ENCODE measurements at regions not wholly inside any gene's neighbourhood (a gene's known extent, or its start where the extent isn't known, plus 50 kb on each side); places are given as distances from the start of the nearest gene placed in this dataset.
"Not testable (repeated sequence)": the region's sequence is repeated elsewhere in the genome, so short reads cannot be mapped to it uniquely, and the experiment has no call there.

GRCh38 chr12:127170226-127171180 lies 1096.5 kb upstream of the TMEM132C start:
- peak; percentile 74 for DNase-seq
- Histone ChIP-seq H3K27me3 (replicated peaks; ENCODE audit: insufficient read depth) (no peaks in the 10 kb centered on the region), H3K4me2 (ENCODE audit: unreplicated experiment) (peak overlapping the region; percentile 32), H4K20me1 (ENCODE audit: insufficient read depth) (no peaks in the 10 kb centered on the region), H3K4me1 (ENCODE audit: insufficient read depth) (peaks cover 31% of the 10 kb centered on the region), H3K9me2 (ENCODE audit: insufficient read depth) (no peaks in the 10 kb centered on the region), H3K36me3 (ENCODE audit: low read depth) (no peaks in the 10 kb centered on the region), H3K27ac (peak overlapping the region; percentile 44), H2AFZ (no peak overlapping the region), H3K9ac (no peak overlapping the region; the same call in 1 of the 2 replicates), H3F3A (ENCODE audit: insufficient read depth) (peaks cover 31% of the 10 kb centered on the region), H3K9me3 (ENCODE audit: low read depth) (no peaks in the 10 kb centered on the region), H3K79me2 (ENCODE audit: insufficient read depth) (no peaks in the 10 kb centered on the region), H3K4me3 (no peak overlapping the region)
- in situ Hi-C loops (cut with MboI), result no loop called here
- 31 to 39% methylated on average over 7 of the region's 7 CpGs for WGBS, 2 experiments (ENCODE audit: low coverage in 1 of 2, low lambda C conversion rate in 2 of 2, missing lambda C conversion rate in 2 of 2)
- TF ChIP-seq EZH2phosphoT487 (IDR thresholded peaks at IDR 0.05; ENCODE audit: insufficient read depth, low read depth) (no peak), EZH2 (IDR thresholded peaks at IDR 0.05; ENCODE audit: insufficient read depth, poor library complexity, severe bottlenecking) (no peak)

- H3K27ac ChIP-seq, result no peak overlapping the region
- H3K9ac ChIP-seq, result no peak overlapping the region
- WGBS, 2 experiments (ENCODE audit: low coverage in 1 of 2, low lambda C conversion rate in 2 of 2, missing lambda C conversion rate in 2 of 2), result 95 to 99% methylated on average over 4 of the region's 4 CpGs
- H3K27me3 ChIP-seq (replicated peaks; ENCODE audit: insufficient read depth), result no peaks in the 10 kb centered on the region
- H4K20me1 ChIP-seq (ENCODE audit: insufficient read depth), result no peaks in the 10 kb centered on the region
- H3K4me3 ChIP-seq, result no peak overlapping the region
- H3K79me2 ChIP-seq (ENCODE audit: insufficient read depth), result no peaks in the 10 kb centered on the region
- in situ Hi-C loops (cut with MboI), result no loop called here
- no peaks in the 10 kb centered on the region for H3K36me3 ChIP-seq (ENCODE audit: low read depth)
- no peaks in the 10 kb centered on the region for H3K9me2 ChIP-seq (ENCODE audit: insufficient read depth)
- H3F3A ChIP-seq (ENCODE audit: insufficient read depth), result peaks cover 39% of the 10 kb centered on the region
- no peak for DNase-seq
- TF ChIP-seq EZH2 (IDR thresholded peaks at IDR 0.05; ENCODE audit: insufficient read depth, poor library complexity, severe bottlenecking) (no peak), EZH2phosphoT487 (IDR thresholded peaks at IDR 0.05; ENCODE audit: insufficient read depth, low read depth) (no peak)
- H3K4me1 ChIP-seq (ENCODE audit: insufficient read depth), result peaks cover 31% of the 10 kb centered on the region
- H2AFZ ChIP-seq, result no peak overlapping the region
- no peak overlapping the region for H3K4me2 ChIP-seq (ENCODE audit: unreplicated experiment)
- no peaks in the 10 kb centered on the region for H3K9me3 ChIP-seq (ENCODE audit: low read depth)
These were observed 1094.1 kb upstream of the TMEM132C start for GRCh38 chr12:127172861-127173260.

- WGBS, 2 experiments (ENCODE audit: low coverage in 1 of 2, low lambda C conversion rate in 2 of 2, missing lambda C conversion rate in 2 of 2), result 94 to 100% methylated on average over 1 of the region's 1 CpG
- H3K79me2 ChIP-seq (ENCODE audit: insufficient read depth); H3K9me2 ChIP-seq (ENCODE audit: insufficient read depth); H4K20me1 ChIP-seq (ENCODE audit: insufficient read depth); H3K9ac ChIP-seq; in situ Hi-C loops (cut with MboI); H3K4me3 ChIP-seq; H3K27ac ChIP-seq; DNase-seq; H3K9me3 ChIP-seq (ENCODE audit: low read depth); H3K27me3 ChIP-seq (replicated peaks; ENCODE audit: insufficient read depth); H2AFZ ChIP-seq; H3K36me3 ChIP-seq (ENCODE audit: low read depth): not testable (repeated sequence)
- peak overlapping the region; percentile 64 for H3K4me2 ChIP-seq (ENCODE audit: unreplicated experiment)
- H3F3A ChIP-seq (ENCODE audit: insufficient read depth), result peaks cover 50% of the 10 kb centered on the region
- peaks cover 38% of the 10 kb centered on the region for H3K4me1 ChIP-seq (ENCODE audit: insufficient read depth)
These were observed 1093.0 kb upstream of the TMEM132C start for GRCh38 chr12:127173971-127174370.

GRCh38 chr12:127174881-127175280 lies 1092.1 kb upstream of the TMEM132C start:
- no peaks in the 10 kb centered on the region for H3K9me3 ChIP-seq (ENCODE audit: low read depth)
- 2 to 3% methylated on average over 6 of the region's 6 CpGs for WGBS, 2 experiments (ENCODE audit: low coverage in 1 of 2, low lambda C conversion rate in 2 of 2, missing lambda C conversion rate in 2 of 2)
- H3K9ac ChIP-seq, result peak overlapping the region; percentile 59

More at GRCh38 chr12:127174881-127175280, 1092.1 kb upstream of the TMEM132C start:
- no peaks in the 10 kb centered on the region for H3K36me3 ChIP-seq (ENCODE audit: low read depth)
- peak overlapping the region; percentile 74 for H3K27ac ChIP-seq
- H3K4me3 ChIP-seq, result no peak overlapping the region
- no peaks in the 10 kb centered on the region for H3K9me2 ChIP-seq (ENCODE audit: insufficient read depth)
- H3K27me3 ChIP-seq (replicated peaks; ENCODE audit: insufficient read depth), result no peaks in the 10 kb centered on the region
- H3F3A ChIP-seq (ENCODE audit: insufficient read depth), result peaks cover 47% of the 10 kb centered on the region
- DNase-seq, result peak; percentile 85
- in situ Hi-C loops (cut with MboI), result no loop called here
- 0 out of 2 replicates have a peak overlapping the region, but pooled peaks have one; percentile 20 for H2AFZ ChIP-seq
- peak overlapping the region; percentile 64 for H3K4me2 ChIP-seq (ENCODE audit: unreplicated experiment)
- peaks cover 34% of the 10 kb centered on the region for H3K4me1 ChIP-seq (ENCODE audit: insufficient read depth)
- H3K79me2 ChIP-seq (ENCODE audit: insufficient read depth), result no peaks in the 10 kb centered on the region
- H4K20me1 ChIP-seq (ENCODE audit: insufficient read depth), result no peaks in the 10 kb centered on the region
- no peak for TF ChIP-seq EZH2phosphoT487 (IDR thresholded peaks at IDR 0.05; ENCODE audit: insufficient read depth, low read depth)

Data from GM23248 (cell line).